Inferior parietal cortex (tissue), 1 donor: ENCODE measurements at regions not wholly inside any gene's neighbourhood (a gene's known extent, or its start where the extent isn't known, plus 50 kb on each side); places are given as distances from the start of the nearest gene placed in this dataset.
"Not testable (repeated sequence)": the region's sequence is repeated elsewhere in the genome, so short reads cannot be mapped to it uniquely, and the experiment has no call there.

ENCODE experiments used
- DNase-seq: peaks from one replicate; pipeline ENCODE4 v3.0.0-alpha.2; 2016; ENCODE audit errors: extremely low spot score

DNA sequence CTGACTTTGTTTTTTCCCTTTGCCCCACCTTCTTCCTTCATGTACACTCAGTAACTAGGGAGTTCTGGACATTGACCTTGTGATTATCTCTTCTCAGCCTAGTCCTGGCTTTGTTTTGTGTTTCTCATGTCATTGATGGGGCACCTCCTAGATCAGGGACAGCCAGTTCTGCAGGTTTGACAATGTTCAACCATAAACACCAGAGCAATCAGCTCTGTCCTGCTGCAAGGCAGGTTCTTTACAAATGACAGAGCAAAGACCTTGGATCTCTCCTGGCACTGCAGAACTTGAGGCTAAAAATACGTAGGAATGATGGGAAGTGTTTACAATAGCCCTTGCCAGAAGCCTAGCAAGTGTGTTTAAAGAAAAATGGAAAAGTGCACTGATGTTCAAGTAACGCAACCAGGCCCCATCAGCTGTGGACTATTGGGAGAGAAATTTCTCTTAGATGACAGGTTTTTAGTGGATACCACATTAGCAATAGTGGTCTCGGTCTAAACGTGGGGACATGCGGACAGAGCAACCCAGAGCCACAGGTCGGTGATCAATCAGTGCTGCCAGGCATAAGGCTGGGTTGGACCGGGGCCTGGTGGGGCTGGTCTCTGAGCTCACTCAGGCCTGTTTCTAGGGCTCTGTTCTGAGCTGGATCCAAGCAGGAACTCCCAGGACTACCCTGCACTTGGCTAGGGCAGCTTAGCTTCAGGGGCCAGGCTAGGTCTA, 76.8 kb downstream of the SOWAHC start:
- no peak for DNase-seq

DNA sequence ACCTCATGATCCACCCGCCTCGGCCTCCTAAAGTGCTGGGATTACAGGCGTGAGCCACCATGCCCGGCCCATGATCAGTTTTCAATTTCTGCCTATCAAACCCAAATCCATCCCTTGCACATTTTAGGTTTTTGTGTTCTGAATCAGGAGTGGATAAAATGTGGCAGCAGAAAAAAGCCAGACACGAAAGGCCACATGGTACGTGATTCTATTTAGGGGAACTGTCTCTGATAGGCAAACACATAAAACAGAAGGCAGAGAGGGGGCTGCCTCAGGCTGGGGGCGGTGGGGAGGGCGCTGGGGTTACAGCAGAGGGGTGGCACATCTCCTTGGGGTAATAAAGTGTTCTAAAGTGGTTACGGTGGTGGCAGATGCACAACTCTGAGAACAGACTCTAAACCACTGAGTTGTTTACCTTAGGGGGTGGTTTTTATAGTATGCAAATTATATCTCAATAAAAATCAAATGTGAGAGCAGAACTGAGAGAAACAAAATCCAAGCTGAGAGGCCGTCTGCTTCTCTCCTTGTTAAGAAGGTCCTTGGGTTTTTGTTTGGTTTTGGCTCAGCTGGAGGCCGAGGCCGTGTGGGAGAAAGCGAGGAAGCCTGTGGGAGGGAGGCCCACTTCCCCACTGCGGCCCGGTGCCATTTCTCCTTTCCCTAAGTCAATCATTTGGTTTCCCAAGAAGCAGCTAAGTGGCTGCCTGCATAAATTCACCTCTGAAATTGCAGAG, 78.0 kb downstream of the SOWAHC start:
- no peak for DNase-seq

DNA sequence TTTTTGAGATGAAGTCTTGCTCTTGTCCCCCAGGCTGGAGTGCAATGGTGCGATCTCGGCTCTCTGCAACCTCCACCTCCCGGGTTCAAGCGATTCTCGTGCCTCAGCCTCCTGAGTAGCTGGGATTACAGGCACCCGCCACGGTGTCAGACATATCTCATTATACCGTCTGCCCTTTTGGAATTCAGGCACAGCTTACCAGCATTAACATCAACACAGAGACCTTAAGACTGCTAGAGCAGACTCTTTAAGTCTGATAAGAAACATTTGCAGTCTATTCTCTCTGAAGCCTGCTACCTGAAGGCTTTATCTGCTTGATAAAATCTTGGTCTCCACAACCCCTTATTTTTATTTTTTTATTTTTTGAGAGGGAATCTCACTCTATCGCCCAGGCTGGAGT, 78.7 kb downstream of the SOWAHC start:
- not testable (repeated sequence) for DNase-seq

DNA sequence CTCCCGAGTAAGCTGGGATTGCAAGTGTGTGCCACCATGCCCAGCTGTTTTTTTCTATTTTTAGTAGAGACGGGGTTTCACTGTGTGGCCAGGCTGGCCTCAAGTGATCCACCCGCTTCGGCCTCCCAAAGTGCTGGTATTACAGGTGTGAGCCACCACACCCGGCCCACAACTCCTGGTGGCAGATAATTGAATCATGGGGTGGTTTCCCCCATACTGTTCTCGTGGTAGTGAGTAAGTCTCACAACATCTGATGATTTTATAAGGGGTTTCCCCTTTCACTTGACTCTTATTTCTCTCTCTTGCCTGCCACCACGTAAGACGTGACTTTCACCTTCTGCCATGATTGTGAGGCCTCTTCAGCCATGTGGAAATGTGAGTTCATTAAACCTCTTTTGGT, 79.1 kb downstream of the SOWAHC start:
- DNase-seq: not testable (repeated sequence)

DNA sequence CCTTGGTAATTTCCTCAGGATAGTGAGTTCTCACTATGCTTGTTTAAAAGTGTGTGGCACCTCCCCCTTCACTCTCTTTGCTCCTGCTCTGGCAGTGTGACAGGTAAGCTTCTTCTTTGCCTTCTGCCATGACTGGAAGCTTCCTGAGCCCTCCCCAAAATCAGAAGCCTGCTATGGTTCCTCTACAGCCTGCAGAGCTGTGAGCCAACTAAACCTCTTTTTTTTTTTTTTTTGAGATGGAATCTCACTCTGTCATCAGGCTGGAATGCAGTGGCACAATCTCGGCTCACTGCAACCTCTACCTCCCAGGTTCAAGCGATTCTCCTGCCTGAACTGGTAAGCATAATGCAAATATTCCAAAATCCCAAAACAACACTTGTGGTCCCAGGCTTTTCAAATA, 80.0 kb downstream of the SOWAHC start:
- DNase-seq: no peak

DNA sequence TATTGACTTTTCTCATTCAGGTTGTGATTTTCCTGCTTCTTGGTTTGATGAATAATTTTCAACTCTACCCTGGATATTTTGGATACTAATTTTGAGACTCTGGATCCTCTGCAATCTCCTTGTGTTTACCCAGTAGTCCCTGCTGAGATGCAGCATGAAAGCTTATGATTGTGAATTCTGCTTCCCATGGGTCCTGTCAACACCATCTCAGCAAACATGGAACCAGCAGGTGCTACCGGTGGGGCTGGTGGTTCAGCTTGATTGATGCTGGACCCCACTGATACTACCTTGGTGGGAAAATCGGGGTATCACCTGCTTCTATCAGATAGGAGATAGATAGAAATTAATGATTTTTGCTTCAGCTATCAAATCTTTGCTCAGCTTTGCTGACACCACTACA, 81.1 kb downstream of the SOWAHC start:
- DNase-seq: no peak

DNA sequence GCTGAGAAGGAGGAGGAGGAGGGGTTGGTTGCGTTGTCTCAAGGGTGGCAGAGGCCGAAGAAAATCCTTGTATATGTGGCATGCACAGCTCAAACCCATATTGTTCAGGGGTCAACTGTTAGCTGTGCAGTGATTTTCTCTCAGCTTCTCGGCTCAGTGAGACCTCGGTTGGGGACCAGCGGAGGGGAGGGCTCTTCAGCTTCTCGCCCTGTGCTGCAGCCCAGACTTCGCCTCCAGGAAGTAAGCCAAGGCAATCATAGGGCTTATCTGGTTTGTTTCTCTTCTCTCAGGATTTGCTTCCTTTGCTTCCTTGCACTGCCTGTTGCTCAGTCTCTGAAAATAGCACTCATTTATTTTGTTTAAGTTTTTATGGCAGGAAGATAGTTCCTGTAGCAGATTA, 85.5 kb downstream of the SOWAHC start:
- no peak for DNase-seq

DNA sequence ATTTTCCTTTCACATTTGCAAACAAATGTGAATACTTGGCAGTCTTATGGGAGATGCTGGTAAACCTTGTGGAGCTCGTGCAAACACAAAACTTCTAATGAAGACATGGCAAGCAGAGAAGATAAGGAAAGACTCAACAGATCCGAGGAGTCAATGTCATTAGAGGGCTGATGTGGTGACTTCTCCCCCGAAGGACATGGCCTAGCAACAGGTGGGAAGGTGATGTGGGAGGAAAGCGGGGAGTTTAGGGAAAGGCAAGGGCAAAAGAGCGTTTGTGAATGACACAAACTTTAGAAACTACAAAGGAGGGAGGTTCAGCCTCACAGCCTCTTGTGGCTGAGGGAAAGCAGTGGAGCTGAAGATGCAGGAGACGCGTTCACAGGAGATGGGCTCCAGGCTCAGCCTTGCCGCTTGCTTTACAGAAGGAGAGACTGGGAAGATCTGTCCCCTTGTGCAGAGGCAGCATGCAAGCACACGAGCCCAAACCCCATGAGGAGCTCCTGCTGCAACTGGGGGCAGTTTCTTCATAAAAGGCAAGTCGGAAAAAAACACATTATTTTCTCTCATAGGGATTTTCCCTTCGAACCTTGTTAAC, 86.6 kb downstream of the SOWAHC start:
- DNase-seq: no peak

DNA sequence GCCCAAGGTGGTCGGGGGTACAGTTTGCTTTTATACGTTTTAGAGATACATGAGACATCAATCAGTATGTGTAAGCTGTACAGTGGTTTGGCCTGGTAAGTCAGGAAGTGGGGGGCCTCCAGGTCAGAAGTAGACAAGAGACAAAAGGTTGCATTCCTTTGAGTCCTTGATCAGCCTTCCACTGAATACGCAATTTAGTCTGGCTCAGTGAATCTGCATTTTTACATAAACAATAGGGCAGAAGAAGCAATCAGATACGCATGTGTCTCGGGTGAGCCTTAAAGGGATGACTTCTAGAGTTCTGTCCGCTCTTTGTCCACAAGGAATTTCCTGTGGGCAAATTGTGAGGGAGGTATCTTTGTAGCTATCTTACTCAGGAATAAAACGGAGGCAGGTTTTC, 87.2 kb downstream of the SOWAHC start:
- DNase-seq: no peak

DNA sequence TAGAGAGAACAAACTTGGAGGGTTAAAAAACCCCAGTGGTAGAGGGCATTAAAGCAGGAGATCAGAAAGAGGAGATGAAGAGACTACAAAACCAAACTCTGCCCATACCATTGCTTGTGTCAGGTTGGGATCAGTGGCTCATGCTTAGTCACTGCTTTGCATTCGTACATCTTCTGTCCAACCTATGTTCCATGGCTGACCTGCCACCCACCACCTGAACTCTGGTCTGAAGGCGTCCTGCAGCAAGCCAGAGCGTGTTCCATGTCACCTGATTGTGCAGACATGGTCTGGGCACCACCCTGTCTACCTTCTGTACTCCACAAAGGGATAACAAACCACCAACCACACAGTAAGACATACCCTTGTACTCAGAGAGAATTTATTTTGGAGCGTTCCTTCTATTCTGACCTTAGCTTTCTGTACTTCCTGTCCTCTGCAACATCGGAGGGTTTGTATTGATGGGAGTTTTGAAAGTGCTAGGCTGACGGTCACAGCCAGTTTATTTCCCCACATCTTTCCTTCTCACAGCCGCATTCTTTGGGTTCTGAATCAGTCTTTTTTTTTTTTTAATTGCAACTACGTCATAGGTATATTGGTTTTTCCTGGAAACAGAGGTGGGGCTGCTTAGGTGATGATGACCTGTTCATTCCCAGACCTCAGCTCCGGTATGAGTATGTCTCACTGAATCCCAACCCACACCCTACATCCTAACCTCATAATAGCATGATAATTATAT, 88.3 kb downstream of the SOWAHC start:
- DNase-seq: no peak

DNA sequence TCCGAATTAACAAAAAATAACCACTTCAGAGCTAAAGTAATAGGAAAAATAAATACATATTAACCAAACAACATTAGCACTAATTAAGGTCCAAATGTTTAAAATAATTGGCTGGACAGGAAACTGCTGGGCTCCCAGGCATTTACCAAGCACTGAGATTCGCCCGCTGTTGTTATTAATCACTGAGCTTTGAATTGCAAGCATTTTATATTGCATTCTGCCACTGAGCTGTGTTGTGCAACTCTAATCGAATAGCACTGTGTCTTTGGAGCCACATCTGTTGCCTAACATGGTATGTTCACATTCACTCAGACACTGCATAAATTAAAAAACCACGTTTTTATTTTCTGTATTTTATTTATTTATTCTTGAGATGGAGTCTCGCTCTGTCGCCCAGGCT, 88.9 kb downstream of the SOWAHC start:
- no peak for DNase-seq

DNA sequence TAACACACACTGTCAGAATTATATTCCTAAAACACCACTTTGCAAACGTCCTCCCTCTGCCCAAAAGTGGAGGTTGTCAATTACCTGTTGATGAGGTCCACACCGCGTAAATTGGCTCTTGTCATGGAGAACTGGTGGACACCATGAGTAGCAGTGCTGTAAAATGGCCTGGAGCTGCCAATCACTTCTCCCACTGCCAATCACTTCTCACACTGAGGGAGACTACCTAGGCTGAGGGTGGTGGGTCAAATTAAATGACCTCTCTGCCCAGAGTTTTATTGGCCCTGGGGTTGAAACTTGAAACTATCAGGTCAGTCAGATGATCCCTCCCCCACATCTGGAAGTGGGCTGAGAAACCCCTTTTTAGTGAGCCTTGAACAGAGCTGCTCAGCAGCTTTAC, 89.6 kb downstream of the SOWAHC start:
- no peak for DNase-seq

DNA sequence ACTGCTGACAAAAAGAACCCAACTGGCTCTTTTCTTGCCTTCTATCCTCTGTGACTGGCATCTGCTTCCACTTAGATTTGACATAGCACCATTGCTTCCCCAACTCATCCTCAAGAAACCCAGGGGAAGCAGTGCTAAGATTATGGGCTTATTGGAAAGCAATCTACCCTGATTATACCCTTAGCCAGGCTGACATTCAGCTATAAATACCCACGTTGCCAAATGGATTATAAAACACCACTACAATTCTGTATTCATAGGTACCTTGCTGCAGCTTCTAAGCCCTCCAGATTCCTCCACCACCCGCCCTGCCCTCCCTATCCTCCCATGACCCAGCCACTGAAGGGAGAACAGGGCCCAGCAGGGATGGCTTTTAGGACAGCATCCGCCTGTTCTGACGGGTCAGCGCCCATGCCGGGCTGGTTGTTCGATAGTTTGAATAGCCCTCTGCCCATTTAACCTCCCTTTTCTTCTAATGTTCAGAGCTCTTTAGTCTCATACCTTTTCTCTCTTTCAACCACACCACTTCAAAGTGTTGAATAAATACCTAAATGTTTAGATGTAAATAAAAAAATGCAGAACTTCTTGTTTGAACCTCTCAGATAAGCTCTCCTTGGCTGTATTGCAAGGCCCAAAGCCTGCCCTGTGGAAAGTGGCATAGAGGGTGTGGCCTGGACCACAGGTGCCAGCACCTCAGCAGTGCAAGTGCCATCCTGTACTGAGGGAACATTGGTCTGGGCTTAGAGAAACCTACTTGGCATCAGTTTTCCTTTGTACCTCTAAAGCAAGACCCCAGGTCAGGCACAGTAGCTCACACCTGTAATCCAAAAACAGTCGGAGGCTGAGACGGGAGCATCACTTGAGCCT, 86.6 kb upstream of the RGPD5 start:
- no peak for DNase-seq

DNA sequence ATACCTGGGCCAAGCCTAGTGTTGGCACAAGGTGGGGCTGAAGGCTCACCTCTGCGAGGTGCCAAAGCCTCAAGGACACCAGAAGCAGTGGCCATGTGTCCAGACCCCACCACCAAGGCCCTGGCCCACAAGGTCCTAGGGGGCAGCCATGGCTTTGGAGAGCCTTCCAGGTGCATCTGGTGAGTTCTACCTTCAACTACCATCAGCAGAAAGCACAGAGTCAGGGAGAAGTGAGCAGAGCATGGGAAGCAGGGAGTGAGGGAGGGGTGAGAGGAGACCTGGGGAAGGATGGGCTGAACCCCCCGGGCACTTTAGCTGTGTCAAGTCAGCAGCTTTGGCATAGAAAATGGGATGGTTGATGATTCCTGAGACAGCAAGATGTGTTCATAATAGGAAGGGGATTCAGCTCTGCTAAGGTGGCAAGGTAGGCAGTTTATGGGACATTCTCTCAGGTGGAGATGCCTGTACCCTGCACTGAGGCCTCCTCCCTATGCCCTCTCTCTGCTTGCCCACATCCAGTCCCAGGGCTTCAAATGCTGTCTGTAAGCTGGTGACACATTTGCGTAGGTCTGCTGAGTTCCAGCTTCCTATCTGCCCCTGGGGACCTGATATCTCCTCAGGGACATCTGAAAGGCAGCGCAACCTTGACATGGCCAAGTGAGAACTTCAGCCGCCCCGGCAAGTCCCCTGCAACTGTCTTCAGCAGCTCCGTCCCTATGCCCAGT, 83.4 kb upstream of the RGPD5 start:
- DNase-seq: no peak

DNA sequence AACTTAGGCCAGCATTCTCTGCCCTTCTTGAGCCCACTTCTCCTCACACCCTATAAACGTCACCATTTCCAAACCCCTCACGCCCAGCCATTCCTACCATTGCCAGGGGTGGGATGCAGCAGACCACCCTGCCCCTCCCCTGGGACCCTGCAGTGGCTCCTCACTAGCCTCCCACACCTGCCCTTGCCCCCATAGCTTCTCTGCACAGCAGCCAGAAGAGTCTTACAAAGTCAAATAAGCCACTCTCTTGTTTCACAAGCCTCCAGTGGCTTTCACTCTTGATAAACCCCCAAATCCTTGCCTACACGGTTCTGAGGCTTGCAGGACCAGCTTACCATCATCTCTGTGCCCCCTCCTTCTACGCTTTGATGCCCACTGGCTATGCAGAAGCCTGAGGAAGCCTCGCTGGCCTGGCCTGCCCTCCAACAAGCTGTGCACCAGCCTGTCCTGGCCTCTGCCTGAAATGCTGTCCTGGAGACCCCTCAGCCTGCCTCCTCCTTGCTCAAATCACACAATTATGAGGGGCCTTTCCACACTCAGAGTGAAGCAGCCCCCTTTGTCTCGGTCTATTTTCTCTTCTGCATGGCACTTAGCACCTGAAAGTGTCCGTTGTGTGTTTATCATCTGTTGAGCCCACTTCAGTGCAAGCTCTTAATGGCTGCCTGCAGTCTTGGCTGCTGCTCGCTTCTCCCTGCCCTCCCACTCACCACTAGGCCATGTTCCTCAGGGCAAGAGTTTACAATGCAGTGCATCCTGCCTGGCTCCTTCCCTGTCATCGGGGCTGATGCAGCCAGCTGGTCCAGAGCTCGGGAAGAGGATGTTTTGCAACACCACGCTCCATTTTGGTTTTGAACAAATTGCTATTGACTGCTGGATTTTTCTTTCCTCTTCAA, 82.6 kb upstream of the RGPD5 start:
- DNase-seq: no peak

DNA sequence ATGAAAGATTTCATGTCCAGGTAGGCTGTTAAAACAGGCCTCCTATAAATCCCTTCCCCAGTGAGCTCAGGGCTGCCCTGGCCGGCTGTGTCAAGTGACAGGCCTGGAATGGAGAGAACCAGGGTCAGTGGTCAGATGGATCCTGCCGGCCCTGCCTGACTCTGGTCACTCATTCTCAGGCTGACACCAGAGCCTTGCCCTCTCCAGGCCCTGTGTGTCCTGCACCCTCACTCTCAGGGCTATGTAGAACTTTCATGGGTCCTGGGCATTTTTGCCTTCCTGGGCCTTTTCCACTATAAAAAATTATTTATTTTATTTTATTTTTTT, 82.0 kb upstream of the RGPD5 start:
- DNase-seq: no peak

DNA sequence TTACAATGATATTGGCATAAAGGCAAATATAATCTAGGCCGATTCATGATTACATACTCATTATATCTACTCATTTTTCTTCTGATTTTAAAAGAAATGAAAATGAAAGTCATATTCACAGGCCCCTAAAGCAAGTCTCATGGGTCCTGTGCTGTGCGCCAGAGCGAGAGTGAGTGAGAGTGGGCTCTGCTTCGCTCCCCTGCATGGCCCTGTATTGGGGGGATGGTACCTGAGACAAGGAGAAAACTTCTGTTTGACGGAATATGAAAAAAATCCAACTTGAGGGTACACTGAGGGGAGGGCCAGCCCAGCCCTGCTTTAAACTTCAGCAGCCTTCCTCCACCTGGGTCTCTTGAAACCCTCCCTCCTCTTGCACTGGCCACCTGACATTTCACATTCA, 81.4 kb upstream of the RGPD5 start:
- no peak for DNase-seq

DNA sequence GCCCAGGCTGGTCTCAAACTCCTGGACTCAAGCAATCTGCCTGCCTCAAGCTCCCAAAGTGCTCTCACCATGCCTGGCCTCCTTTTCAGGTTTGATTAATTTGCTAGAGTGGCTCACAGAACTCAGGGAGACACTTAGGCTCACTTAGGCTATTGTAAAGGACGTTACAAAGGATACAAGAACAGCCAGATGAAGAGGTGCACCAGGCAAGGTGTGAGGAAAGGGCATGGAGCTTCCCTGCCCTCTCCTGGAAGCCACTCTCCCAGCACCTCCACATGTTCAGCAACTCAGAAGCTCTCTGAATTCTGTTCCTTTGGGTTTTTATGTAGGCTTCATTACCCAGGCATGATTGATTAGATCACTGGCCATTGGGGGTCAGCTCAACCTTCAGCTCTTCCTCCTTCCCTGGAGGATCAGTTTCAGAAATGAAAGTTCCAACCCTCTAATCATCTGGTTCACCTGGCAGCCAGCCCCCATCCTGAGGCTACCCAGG, 78.7 kb upstream of the RGPD5 start:
- no peak for DNase-seq

DNA sequence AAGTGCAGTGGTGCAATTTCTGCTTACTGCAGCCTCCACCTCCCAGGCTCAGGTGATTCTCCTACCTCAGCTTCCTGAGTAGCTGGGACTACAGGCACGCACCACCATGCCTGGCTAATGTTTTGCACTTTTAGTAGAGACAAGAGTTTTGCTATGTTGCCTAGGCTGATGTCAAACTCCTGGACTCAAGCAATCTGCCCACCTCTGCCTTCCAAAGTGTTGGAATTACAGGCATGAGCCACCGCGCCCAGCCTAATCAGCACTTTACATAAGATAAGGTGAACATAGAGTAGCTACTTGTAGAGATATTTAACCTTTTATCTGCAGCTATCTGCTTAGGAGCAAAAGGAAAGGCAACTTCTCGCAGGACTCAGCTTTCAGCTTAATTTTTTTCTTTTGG, 77.5 kb upstream of the RGPD5 start:
- not testable (repeated sequence) for DNase-seq

DNA sequence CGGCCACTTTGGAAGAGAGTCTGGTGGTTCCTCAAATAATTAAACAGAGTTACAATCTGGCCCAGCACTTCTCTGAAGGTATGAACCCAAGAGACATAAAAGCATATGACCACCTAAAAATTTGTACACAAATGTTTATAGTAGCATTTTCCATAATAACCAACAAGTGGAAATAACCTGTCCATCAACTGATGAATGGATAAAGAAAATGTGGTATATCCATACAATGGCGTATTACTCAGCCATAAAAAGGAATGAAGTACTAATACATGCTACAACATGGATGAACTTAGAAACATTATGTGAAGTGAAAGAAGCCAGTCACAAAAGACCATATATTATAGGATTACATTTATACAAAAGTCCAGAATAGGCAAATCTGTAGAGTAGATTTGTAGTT, 76.0 kb upstream of the RGPD5 start:
- DNase-seq: no peak
